ENCODE measurements at regions not wholly inside any gene's neighbourhood (a gene's known extent, or its start where the extent isn't known, plus 50 kb on each side); places are given as distances from the start of the nearest gene placed in this dataset.

DNA sequence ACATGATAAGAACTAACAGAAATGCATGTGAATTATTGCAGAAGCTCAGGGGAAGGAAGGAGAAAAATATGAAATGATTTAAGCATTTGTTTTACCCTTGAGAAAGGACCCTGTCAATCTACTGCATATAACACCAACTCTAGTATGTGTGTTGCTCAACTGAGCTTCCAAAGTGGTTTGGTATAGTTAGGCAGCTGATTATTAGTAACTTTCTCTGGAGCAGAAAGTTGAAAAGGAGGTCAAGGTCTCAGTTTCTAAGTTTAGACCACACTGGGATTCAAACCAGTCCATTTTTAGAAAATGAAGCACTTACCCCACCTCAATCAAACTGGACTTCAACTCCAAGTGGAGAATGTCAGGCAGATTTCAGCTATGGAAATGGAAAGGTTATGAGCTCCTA lies 123.3 kb upstream of the CDC42EP3 start:
- H3K9me3 ChIP-seq, result no peaks in the 10 kb centered on the region
- no peak overlapping the region for H3K27ac ChIP-seq
- intact Hi-C loops (cut with DNase I), result no loop called here
- H3K27me3 ChIP-seq (replicated peaks; ENCODE audit: insufficient read depth), result no peaks in the 10 kb centered on the region
- H3K4me3 ChIP-seq, result no peak overlapping the region
- DNase-seq (ENCODE audit: low spot score), result no peak
- H3K4me1 ChIP-seq (replicated peaks), result no peaks in the 10 kb centered on the region
- H3K36me3 ChIP-seq, result no peaks in the 10 kb centered on the region
- TF ChIP-seq POLR2AphosphoS5 (IDR thresholded peaks at IDR 0.05) (no peak), POLR2A (IDR thresholded peaks at IDR 0.05) (no peak)
- TF ChIP-seq, protein P1, sequence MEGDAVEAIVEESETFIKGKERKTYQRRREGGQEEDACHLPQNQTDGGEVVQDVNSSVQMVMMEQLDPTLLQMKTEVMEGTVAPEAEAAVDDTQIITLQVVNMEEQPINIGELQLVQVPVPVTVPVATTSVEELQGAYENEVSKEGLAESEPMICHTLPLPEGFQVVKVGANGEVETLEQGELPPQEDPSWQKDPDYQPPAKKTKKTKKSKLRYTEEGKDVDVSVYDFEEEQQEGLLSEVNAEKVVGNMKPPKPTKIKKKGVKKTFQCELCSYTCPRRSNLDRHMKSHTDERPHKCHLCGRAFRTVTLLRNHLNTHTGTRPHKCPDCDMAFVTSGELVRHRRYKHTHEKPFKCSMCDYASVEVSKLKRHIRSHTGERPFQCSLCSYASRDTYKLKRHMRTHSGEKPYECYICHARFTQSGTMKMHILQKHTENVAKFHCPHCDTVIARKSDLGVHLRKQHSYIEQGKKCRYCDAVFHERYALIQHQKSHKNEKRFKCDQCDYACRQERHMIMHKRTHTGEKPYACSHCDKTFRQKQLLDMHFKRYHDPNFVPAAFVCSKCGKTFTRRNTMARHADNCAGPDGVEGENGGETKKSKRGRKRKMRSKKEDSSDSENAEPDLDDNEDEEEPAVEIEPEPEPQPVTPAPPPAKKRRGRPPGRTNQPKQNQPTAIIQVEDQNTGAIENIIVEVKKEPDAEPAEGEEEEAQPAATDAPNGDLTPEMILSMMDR (IDR thresholded peaks at IDR 0.05), result no peak

DNA sequence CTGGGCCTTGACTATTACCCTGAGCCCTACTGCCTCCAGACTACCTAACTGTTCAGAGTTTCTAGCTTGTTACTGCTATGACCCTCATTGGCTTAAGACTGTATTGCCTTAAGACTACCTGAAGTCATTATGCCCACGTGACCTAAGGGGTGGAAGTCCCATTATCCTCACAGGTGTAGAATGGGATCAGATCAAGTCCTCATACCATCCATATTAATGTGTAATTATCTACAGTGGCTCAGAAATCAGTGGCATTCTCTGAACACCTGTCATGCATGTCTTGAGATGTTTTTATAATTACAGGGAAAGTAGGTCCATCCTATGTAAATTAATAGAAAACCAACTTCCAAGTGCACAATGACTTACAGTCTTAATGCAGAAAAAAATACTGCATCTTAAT lies 124.0 kb upstream of the CDC42EP3 start:
- Histone ChIP-seq H3K36me3 (no peaks in the 10 kb centered on the region), H3K4me1 (replicated peaks) (no peaks in the 10 kb centered on the region), H3K4me3 (no peak overlapping the region), H3K27ac (no peak overlapping the region), H3K27me3 (replicated peaks; ENCODE audit: insufficient read depth) (no peaks in the 10 kb centered on the region), H3K9me3 (no peaks in the 10 kb centered on the region)
- TF ChIP-seq, protein P1 (IDR thresholded peaks at IDR 0.05), result no peak
- no peak for TF ChIP-seq POLR2AphosphoS5 (IDR thresholded peaks at IDR 0.05)
- TF ChIP-seq POLR2A (IDR thresholded peaks at IDR 0.05), result no peak
- 94% methylated on average over 1 of the region's 1 CpG for WGBS
- intact Hi-C loops (cut with DNase I), result no loop called here
- DNase-seq (ENCODE audit: low spot score), result no peak

DNA sequence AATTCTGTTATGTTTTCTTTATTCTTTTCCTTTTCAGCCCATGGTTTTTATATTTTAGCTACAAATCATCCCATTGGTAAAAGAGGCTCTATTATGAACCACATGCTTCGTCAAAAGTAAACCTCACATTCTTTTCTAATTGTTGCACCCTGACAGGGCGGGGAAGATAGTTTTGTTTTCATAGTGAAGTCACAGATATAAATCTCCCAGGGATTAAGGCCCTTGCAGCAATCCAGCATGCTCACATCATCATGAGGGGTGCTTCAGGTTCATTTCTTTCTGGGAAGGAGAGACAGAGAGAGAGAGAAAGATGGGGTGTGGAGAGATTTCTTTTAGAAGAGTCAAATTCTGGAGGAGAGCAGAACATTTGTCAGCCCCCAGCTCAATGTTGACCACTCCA lies 124.5 kb upstream of the CDC42EP3 start:
- H3K27me3 ChIP-seq (replicated peaks; ENCODE audit: insufficient read depth), result no peaks in the 10 kb centered on the region
- peak overlapping the region; percentile 33 to 53 for H3K27ac ChIP-seq
- H3K9me3 ChIP-seq, result no peaks in the 10 kb centered on the region
- 23% methylated on average over 2 of the region's 2 CpGs for WGBS
- DNase-seq (ENCODE audit: low spot score), result no peak
- H3K36me3 ChIP-seq, result no peaks in the 10 kb centered on the region
- intact Hi-C loops (cut with DNase I), result no loop called here
- TF ChIP-seq, protein P1 (IDR thresholded peaks at IDR 0.05), result no peak
- TF ChIP-seq POLR2AphosphoS5 (IDR thresholded peaks at IDR 0.05), result peak; percentile 16
- no peaks in the 10 kb centered on the region for H3K4me1 ChIP-seq (replicated peaks)
- H3K4me3 ChIP-seq, result no peak overlapping the region

GRCh38 chr2:37796481-37796880 lies 125.0 kb upstream of the CDC42EP3 start:
- peak overlapping the region; percentile 33 to 53 for H3K27ac ChIP-seq
- intact Hi-C loops (cut with DNase I), result no loop called here
- no peak for DNase-seq (ENCODE audit: low spot score)
- H3K36me3 ChIP-seq, result no peaks in the 10 kb centered on the region
- H3K4me1 ChIP-seq (replicated peaks), result no peaks in the 10 kb centered on the region
- 66% methylated on average over 4 of the region's 4 CpGs for WGBS
- H3K27me3 ChIP-seq (replicated peaks; ENCODE audit: insufficient read depth), result no peaks in the 10 kb centered on the region
- H3K4me3 ChIP-seq, result no peak overlapping the region
- no peaks in the 10 kb centered on the region for H3K9me3 ChIP-seq
- TF ChIP-seq, protein P1 (IDR thresholded peaks at IDR 0.05), result no peak
- TF ChIP-seq POLR2A (IDR thresholded peaks at IDR 0.05), result no peak
- no peak for TF ChIP-seq POLR2AphosphoS5 (IDR thresholded peaks at IDR 0.05)

GRCh38 chr2:37797081-37797480 lies 125.6 kb upstream of the CDC42EP3 start:
- peak overlapping the region in 1 of 2 donors; percentile 33 for H3K27ac ChIP-seq
- no peaks in the 10 kb centered on the region for H3K27me3 ChIP-seq (replicated peaks; ENCODE audit: insufficient read depth)
- 77% methylated on average over 3 of the region's 3 CpGs for WGBS
- no peak overlapping the region for H3K4me3 ChIP-seq
- H3K36me3 ChIP-seq, result no peaks in the 10 kb centered on the region
- intact Hi-C loops (cut with DNase I), result no loop called here
- no peaks in the 10 kb centered on the region for H3K4me1 ChIP-seq (replicated peaks)
- H3K9me3 ChIP-seq, result no peaks in the 10 kb centered on the region
- no peak for TF ChIP-seq POLR2A (IDR thresholded peaks at IDR 0.05)
- TF ChIP-seq POLR2AphosphoS5 (IDR thresholded peaks at IDR 0.05), result no peak
- TF ChIP-seq, protein P1 (IDR thresholded peaks at IDR 0.05), result no peak
- no peak for DNase-seq (ENCODE audit: low spot score)

Measured in prostate gland (tissue), 2 donors.